Fibroblast of pulmonary artery (primary cell): ENCODE measurements at regions not wholly inside any gene's neighbourhood (a gene's known extent, or its start where the extent isn't known, plus 50 kb on each side); places are given as distances from the start of the nearest gene placed in this dataset.
A peak's percentile ranks its signal among the peaks of the same experiment; 100 is the strongest.
"Not testable (repeated sequence)": the region's sequence is repeated elsewhere in the genome, so short reads cannot be mapped to it uniquely, and the experiment has no call there.

Experiments
- DNase-seq: peaks from one replicate; pipeline ENCODE4 v3.0.0-alpha.2; 2010; ENCODE audit warnings: low read depth
- H3K4me3 ChIP-seq: replicated peaks from 2 replicates; pipeline ENCODE4 v1.5.1; 2011; ENCODE audit warnings: low read depth, mild to moderate bottlenecking, control low read depth, low read length, moderate library complexity
- TF ChIP-seq, protein P1 (sequence below): IDR thresholded peaks from 2 replicates; pipeline ENCODE4 v1.5.1; 2011; ENCODE audit warnings: mild to moderate bottlenecking, control low read depth, low read length, inconsistent platforms; ENCODE audit errors: missing control alignments

DNA sequence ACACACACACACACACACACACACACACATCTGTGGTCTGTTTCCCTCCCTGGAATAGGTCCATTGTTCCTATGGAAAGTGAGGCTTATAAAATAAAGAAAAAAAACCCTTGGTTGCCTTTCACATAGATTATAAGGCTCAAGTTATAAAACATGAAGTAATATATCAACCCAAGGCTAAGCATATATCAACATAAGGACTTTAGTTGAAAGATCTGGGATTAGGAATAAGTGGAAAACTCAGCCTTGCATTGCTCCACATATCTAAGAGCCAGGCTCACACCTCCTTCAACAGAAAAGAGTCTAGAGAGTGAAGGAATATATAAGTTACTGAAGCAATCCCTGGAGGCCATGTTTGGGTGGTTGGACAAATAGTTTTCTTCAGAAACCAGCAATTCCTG lies 235.0 kb downstream of the SUCLG1 start:
- no peak for DNase-seq
- H3K4me3 ChIP-seq: no peak overlapping the region
- TF ChIP-seq, protein P1, sequence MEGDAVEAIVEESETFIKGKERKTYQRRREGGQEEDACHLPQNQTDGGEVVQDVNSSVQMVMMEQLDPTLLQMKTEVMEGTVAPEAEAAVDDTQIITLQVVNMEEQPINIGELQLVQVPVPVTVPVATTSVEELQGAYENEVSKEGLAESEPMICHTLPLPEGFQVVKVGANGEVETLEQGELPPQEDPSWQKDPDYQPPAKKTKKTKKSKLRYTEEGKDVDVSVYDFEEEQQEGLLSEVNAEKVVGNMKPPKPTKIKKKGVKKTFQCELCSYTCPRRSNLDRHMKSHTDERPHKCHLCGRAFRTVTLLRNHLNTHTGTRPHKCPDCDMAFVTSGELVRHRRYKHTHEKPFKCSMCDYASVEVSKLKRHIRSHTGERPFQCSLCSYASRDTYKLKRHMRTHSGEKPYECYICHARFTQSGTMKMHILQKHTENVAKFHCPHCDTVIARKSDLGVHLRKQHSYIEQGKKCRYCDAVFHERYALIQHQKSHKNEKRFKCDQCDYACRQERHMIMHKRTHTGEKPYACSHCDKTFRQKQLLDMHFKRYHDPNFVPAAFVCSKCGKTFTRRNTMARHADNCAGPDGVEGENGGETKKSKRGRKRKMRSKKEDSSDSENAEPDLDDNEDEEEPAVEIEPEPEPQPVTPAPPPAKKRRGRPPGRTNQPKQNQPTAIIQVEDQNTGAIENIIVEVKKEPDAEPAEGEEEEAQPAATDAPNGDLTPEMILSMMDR: no peak

DNA sequence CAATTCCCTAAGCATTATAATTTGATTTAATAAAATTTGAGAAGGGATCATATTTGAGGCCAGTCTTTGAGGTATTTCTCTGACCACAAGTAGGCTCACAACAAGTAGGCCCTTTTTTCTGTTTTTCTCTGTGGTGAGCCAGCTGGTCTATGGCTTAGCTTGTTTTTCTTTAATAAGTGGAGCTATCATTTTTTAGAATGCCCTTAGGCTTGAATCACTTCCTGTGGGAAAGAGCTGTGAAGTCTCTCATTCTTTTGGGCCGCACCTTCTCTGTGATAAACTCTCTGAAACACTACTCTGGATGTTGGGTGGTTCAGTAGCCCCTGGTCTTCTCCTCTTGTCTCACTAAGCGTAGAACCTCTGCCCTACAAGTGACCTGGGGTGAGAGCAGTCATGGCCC lies 235.9 kb downstream of the SUCLG1 start:
- TF ChIP-seq, protein P1: no peak
- H3K4me3 ChIP-seq: no peak overlapping the region
- peak; percentile 8 for DNase-seq

DNA sequence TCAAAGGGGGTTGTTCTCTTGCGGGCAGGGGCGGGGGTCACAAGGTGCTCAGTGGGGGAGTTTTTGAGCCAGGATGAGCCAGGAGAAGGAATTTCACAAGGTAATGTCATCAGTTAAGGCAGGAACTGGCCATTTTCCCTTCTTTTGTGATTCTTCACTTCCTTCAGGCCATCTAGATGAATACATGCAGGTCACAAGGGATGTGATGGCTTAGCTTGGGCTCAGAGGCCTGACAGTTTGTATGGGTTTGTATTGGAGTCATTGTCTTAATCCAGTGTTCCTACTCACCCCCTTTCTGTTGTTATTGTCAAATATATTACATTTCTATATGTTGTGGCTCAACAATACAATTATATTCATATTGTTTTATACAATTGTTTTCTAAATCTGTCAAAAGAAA lies 238.0 kb downstream of the SUCLG1 start:
- DNase-seq, H3K4me3 ChIP-seq: not testable (repeated sequence)

DNA sequence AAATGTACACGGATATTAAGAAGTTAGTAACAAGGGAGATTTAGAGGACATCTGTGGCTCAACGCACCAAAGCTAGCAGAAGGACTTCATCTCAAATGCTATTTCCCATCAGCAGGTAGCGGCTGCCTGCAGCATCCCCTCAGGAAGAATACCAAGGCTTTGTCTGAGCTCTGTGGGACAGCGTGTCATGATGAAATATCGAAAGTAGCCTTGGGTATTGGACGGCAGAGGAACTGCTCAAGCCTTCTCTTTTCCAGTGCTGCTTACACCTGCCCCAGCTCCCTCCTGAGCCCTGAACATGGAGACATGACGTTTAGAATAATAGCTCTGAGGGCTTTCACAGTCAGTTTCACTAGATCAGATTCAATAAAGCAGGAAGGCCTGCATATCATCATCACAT lies 241.6 kb downstream of the SUCLG1 start:
- TF ChIP-seq, protein P1: no peak
- no peak overlapping the region for H3K4me3 ChIP-seq
- DNase-seq: no peak

DNA sequence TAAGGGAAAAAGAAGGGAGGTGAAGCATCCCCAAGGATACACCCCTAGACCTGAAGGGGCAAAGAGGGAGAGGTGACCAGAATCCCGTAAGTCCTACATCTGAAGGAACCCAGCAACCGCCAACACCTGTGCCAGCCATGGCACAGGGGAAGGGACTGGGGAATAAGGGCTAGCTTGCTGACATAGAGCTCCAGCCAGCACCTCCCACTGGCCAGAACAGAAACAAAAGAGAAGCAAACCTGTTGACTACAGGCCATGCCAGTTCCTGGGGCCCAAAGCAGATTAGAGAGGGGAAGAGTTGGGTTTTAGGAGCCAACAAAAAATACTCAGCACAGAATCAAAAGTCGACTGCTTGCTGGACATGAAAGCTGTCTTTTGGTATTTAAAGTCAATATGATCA lies 244.6 kb downstream of the SUCLG1 start:
- no peak overlapping the region for H3K4me3 ChIP-seq
- DNase-seq: no peak
- TF ChIP-seq, protein P1: no peak

DNA sequence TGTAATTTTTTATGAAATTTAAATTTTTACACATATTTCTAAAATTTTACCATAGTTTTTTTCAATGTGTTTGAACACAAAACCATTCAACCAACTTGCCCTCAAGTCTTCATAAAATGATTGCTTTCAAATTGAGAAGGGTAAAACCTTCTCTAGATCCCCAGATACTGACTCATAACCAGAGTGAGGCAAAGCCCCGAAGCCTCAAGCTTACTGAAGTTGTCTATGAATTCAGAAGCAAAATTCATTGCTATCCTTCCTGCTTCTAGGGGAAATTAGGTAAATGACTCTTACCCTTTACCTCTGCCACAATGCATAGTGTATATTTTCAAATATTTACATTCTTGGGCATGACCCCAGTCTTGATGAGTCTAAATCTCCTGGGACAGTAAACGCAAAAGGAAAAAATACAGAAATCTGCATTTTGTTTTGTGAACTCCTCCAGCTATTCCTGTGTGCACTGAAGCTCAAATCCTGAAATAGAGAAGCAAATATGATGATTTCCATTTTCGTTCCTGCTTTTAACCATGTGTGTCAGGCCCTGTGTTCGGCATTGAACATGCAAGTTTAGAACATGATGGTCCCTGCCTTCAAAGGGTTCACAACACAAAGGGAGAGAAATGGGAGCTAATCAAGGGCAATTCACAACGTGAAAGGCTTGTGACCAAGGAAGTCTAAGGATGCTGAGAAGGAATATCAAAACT lies 246.3 kb downstream of the SUCLG1 start:
- H3K4me3 ChIP-seq: no peak overlapping the region
- no peak for DNase-seq
- TF ChIP-seq, protein P1: no peak

DNA sequence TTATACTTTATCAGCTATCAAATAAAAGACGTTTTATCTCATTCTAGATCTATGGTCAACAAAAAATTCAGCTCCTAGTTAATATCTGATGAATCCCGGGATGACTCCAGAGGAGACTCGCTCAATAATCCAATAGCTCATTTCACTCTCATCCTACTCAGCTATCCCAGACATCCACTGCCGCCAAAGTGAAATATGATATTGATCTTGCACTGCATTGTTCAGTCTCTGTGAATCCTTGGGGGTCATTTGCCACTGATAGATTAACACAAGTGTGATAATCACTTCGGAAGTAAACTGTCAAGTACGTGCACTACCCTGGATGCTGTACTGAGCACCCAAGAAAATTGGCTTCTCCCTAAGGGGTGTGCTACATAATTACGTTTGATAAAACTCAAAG lies 249.1 kb downstream of the SUCLG1 start:
- no peak overlapping the region for H3K4me3 ChIP-seq
- no peak for DNase-seq
- TF ChIP-seq, protein P1: no peak
